WERI-Rb-1 (cell line): ENCODE measurements at regions not wholly inside any gene's neighbourhood (a gene's known extent, or its start where the extent isn't known, plus 50 kb on each side); places are given as distances from the start of the nearest gene placed in this dataset.

Source experiments
- DNase-seq: peaks from one replicate; pipeline ENCODE4 v3.0.0-alpha.2; 2020
- H3K27ac ChIP-seq: fragments of 250-450 bp; sonication (Bioruptor Pico); 2 replicates; pipeline ENCODE4 v1.5.1; 2020; ENCODE audit warnings: mild to moderate bottlenecking, moderate library complexity
- H3K27me3 ChIP-seq: fragments of 250-450 bp; sonication (Bioruptor Pico); 2 replicates; pipeline ENCODE4 v1.5.1; 2021; ENCODE audit warnings: mild to moderate bottlenecking, low read depth, moderate library complexity; ENCODE audit not compliant: insufficient read depth, severe bottlenecking
- H3K36me3 ChIP-seq: fragments of 250-450 bp; sonication (Bioruptor Pico); 2 replicates; pipeline ENCODE4 v1.5.1; 2020; ENCODE audit warnings: mild to moderate bottlenecking, moderate library complexity
- H3K4me3 ChIP-seq: 2 replicates; pipeline ENCODE4 v1.5.1; 2011; ENCODE audit warnings: low read depth, mild to moderate bottlenecking, control low read depth, low read length
- H3K9me3 ChIP-seq: fragments of 250-450 bp; sonication (Bioruptor Pico); 2 replicates; pipeline ENCODE4 v1.5.1; 2021; ENCODE audit warnings: mild to moderate bottlenecking, moderate library complexity; ENCODE audit not compliant: severe bottlenecking
- TF ChIP-seq, protein P1 (sequence below): IDR thresholded peaks from 2 replicates; pipeline ENCODE4 v1.5.1; 2011; ENCODE audit warnings: low read depth, mild to moderate bottlenecking, control low read depth, inconsistent platforms, low read length

DNA sequence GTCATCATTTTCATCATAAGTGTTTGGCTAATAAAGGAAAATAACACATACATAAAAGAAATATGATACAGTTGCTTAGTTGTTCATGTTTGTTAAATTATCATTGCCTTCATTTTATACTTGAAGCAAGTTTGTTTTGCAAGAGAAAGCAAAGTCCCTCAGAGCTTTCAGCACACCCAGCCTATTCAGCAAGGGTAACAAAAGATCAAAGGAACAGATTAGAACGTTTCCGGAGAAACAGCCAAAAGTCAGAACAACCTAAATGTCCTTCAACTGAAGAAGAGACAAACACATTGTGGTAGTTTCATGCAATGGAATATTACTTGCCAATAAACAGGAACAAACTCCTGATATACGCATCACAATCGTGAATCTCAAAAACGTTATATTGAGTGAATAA lies 380.7 kb downstream of the MZT1 start:
- DNase-seq, result no peak
- Histone ChIP-seq H3K9me3 (no peaks in the 10 kb centered on the region), H3K27ac (no peak overlapping the region), H3K4me3 (no peak overlapping the region), H3K36me3 (no peaks in the 10 kb centered on the region), H3K27me3 (no peaks in the 10 kb centered on the region)
- TF ChIP-seq, protein P1, sequence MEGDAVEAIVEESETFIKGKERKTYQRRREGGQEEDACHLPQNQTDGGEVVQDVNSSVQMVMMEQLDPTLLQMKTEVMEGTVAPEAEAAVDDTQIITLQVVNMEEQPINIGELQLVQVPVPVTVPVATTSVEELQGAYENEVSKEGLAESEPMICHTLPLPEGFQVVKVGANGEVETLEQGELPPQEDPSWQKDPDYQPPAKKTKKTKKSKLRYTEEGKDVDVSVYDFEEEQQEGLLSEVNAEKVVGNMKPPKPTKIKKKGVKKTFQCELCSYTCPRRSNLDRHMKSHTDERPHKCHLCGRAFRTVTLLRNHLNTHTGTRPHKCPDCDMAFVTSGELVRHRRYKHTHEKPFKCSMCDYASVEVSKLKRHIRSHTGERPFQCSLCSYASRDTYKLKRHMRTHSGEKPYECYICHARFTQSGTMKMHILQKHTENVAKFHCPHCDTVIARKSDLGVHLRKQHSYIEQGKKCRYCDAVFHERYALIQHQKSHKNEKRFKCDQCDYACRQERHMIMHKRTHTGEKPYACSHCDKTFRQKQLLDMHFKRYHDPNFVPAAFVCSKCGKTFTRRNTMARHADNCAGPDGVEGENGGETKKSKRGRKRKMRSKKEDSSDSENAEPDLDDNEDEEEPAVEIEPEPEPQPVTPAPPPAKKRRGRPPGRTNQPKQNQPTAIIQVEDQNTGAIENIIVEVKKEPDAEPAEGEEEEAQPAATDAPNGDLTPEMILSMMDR, result no peak

DNA sequence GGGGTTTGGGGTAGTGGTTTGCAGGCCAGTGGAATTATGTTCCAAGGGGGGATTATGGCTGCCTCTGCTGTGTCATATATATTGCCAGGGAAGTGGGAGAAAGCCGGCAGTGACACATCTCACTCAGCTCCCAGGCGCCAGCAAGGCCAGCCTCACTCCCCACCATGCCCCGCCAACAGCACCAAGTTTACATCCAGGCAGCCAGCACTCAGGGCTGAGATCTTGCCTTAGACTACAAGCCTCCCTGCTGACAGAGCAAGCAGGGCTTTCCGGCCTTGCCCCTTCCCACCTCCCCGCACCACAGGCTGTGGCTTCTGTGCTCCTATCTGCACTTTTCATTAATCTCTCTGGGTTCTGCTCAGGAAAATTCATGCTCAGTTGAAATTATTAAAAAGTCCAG lies 385.1 kb downstream of the MZT1 start:
- H3K36me3 ChIP-seq, result no peaks in the 10 kb centered on the region
- no peaks in the 10 kb centered on the region for H3K27me3 ChIP-seq
- H3K9me3 ChIP-seq, result no peaks in the 10 kb centered on the region
- DNase-seq, result no peak
- no peak overlapping the region for H3K27ac ChIP-seq
- H3K4me3 ChIP-seq, result no peak overlapping the region
- TF ChIP-seq, protein P1, result no peak

GRCh38 chr13:72341904-72342303 lies 385.5 kb downstream of the MZT1 start:
- Histone ChIP-seq H3K36me3 (no peaks in the 10 kb centered on the region), H3K4me3 (no peak overlapping the region), H3K9me3 (no peaks in the 10 kb centered on the region), H3K27ac (no peak overlapping the region), H3K27me3 (no peaks in the 10 kb centered on the region)
- DNase-seq, result peak; percentile 10
- TF ChIP-seq, protein P1, result peak; percentile 19; the same call in 1 of the 2 replicates

DNA sequence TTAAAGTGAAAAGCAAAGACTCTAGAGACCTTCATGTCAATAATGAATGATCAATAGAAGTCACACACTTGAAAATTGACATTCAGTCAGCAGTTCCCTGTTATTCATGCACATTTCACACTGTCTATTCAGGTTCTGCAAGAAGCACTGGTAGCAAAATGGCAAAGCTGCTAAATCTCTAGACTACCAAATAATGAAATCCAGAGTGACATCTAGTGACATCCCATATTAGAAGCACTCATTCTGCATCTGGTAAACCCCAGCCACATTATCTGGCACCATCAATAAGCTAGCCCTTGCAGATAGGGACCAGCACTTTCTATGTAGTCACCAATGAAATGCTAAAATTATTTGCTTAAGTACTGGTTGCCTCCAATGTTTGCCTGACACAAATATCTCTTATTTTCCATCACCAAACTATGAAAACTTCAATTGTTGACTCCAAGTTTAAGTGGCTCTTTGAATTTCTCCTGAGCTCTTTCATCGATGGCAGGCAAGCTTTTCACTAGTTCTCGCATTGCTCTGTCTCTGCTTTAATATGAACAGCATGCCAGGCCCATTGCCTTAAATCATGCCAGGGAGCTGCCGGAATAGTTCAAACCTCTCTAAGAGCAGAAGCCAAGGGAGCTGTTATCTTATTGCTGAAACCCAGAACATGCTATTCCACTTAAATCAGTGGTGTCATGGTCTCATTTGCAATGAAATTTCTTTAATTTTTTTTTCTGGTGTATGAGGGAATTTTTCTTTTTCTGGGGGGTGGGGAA lies 409.9 kb downstream of the MZT1 start:
- no peak for DNase-seq
- Histone ChIP-seq H3K9me3 (no peaks in the 10 kb centered on the region), H3K27me3 (no peaks in the 10 kb centered on the region), H3K4me3 (no peak overlapping the region), H3K36me3 (no peaks in the 10 kb centered on the region), H3K27ac (no peak overlapping the region)
- TF ChIP-seq, protein P1, result no peak

DNA sequence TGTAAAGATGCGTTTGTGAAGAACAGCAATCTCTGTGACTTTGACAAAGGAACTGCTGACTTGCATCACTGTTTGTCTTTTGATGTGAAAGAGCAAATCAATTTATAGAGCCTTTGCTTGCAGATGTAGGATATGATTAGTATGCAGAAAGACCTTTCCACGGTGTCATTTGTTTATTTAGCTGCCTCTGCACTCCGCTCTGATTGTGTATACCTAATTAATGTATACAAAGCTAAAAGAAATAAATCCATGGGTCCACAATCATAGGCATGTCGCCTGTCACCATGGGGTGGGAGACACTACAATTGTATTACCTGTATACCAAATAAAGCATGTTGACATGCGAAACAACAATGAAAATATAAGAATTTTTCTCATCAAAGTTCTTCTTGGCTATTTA lies 410.7 kb downstream of the MZT1 start:
- H3K27ac ChIP-seq, result no peak overlapping the region
- DNase-seq, result no peak
- no peaks in the 10 kb centered on the region for H3K36me3 ChIP-seq
- H3K9me3 ChIP-seq, result no peaks in the 10 kb centered on the region
- no peaks in the 10 kb centered on the region for H3K27me3 ChIP-seq
- TF ChIP-seq, protein P1, result no peak
- no peak overlapping the region for H3K4me3 ChIP-seq

GRCh38 chr13:72315312-72315711 lies 412.1 kb downstream of the MZT1 start:
- no peaks in the 10 kb centered on the region for H3K36me3 ChIP-seq
- H3K27ac ChIP-seq, result no peak overlapping the region
- H3K9me3 ChIP-seq, result no peaks in the 10 kb centered on the region
- no peak for DNase-seq
- no peak overlapping the region for H3K4me3 ChIP-seq
- H3K27me3 ChIP-seq, result no peaks in the 10 kb centered on the region
- TF ChIP-seq, protein P1, result no peak
